Activated CD4-positive, CD25-positive, alpha-beta regulatory T cell (primary cell): ENCODE measurements at regions not wholly inside any gene's neighbourhood (a gene's known extent, or its start where the extent isn't known, plus 50 kb on each side); places are given as distances from the start of the nearest gene placed in this dataset.

Experiments
- DNase-seq, 4 experiments: peaks; one replicate each; lab custom pipeline; 2025; lab: John Stamatoyannopoulos, UW

DNA sequence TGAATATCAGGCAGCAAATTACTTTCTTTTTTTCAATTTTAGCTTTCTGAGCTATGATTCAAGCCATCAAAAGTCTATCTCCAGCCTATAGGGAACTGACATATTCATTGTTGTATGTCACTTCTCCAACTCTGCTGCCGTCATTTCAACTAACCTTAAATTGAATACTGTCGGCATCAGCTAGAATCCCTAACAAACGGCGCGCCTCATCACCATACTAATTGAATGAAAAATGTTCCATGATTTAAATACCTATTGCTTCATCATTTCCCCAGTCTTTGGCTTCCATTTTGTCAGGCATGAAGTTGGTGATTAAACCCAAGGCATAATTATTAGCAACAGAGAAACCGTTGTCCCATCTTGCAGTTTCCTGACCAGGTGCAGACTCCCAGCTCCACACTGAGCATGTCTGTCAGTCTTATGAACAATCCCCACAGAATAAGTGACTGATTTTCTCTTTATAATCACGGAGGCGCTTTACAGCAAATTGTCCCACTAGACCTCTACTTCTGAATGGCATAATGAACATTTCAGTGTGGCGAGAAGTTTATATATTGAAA lies 83.5 kb upstream of the NPY start:
- DNase-seq, result no peak

DNA sequence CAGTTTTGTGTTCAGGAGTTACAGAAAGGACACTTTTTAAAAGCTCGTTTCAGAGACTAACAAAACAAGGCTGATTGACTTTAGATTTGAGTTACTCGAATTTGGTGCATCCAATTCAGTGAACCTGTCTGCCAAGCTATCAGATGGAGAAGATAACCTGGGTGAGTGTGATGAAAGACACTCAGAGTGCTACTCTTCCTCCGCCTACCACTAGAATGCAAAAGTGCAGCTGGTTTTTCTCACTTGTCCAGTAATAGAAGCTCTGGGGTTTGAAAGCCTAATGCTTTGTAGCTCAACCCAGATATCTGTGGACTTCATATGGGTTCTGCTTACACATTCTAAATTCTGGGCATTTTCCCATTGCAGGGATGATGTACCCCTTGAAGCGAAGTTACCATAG lies 82.8 kb upstream of the NPY start:
- no peak for DNase-seq

DNA sequence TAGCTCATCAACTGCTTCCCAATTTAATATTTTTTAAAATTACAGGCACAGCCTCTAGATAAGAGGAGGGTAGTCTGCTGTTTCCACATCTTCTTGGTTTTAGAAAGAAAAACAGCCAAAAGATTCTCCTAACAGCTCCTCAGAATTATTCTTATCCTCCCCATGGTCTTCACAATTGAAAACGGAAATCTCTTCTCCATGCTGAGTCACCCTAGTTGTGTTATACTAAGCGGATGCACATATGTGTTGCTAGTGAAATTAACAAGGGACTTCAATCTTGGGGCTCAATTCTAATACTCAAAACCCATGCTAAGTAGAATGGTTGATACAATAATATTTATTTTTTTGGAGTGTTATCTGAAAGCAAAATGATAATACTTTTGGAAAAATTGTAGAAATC lies 71.9 kb upstream of the NPY start:
- no peak for DNase-seq

DNA sequence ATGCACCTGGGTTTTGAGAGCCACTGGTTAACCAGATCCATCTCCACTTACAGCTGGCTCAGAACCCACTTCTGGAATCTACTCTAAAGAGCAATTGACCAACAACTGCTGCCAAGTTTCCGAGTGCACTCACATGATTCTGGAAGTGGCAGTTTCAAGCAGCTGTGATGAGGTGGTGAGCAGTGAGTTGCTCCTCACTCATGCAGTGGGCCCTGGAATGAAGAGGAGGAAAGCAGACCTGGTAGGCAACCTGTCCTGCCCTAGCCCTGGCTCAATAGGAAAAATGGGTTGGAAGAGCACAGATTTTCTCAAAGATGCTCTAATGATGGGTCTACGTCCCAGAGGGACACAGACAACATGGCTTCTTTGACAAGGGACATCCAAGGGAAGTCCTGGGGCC lies 70.7 kb upstream of the NPY start:
- no peak for DNase-seq

DNA sequence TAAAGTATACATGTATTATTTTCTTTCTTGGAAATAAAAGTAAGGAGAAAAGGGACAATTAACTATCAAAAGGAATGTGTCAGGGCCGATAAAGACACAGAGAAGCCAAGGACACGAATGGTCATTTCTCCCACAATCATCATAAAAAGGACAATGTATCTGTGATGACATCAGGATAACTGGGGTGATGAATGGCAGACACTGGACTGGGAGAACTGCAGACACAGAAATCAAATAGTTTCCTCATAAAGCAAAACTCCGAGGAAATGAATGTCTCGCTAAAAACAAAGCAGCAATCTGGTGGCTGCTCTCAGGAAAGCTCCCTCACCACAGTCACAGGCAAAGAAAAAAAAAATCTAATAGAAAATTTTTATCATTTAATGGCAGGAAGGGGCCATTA lies 69.3 kb upstream of the NPY start:
- no peak for DNase-seq

DNA sequence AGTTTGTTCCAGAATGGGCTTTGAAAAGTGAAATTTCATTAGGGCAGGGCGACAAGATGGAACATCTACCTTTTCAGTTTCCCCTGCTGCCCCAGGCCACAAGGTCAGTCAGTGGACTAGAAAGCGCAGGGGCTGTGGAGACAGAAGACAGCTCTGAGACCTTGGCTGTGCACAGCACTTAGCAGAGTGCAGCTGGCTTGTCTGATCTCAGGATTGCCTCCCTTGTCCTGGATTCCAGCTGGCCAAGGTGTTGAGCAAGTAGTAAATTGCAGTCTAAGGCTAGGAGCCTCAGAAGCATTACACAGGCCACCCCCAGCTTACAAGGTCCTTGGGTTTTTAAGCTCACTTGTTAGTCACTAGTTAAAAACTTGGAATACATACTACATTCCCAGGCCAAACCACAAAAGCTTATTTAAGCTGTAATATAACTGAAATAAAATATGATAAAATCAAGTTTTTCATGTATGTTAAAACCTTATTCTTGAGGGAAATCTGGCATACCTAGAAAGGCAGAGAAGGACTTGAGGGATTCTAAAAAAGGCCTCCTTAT lies 67.3 kb upstream of the NPY start:
- no peak for DNase-seq

DNA sequence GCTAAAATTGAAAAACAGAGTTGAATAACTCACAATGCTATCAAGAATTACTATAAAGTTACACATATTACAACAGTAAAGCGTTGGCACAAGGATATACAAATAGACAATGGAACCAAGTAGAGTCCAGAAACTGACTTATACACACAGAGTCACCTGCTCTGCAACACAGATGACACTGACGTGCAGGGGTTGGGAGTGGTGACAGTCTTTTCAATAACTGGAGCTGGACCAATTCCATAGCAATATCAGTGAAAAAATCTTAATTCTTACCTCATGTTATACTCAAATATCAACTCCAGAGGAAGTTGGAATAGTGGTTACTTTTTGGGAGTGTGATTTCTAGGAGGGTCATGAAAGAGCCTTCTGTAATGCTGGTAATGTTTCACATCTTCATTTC lies 62.5 kb upstream of the NPY start:
- DNase-seq, result no peak

DNA sequence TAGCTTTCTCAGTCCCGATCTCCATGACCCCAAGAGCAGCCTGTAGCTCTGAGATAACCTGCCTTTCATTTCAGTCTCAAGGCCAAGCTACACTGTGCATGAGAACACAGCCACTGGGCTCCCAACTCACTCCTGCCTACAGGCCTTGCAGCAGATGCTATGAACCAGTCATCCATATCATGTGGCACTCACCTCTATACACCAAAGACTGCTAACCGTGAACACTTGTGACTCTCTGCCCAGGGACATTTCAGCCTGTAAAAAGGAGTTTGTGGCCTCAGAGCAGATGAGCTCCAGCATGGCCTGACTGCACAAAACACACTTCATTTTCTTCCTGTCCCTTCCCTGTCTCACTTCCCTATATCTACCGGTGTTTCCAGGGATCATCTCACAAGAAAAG lies 56.9 kb upstream of the NPY start:
- DNase-seq, result no peak

DNA sequence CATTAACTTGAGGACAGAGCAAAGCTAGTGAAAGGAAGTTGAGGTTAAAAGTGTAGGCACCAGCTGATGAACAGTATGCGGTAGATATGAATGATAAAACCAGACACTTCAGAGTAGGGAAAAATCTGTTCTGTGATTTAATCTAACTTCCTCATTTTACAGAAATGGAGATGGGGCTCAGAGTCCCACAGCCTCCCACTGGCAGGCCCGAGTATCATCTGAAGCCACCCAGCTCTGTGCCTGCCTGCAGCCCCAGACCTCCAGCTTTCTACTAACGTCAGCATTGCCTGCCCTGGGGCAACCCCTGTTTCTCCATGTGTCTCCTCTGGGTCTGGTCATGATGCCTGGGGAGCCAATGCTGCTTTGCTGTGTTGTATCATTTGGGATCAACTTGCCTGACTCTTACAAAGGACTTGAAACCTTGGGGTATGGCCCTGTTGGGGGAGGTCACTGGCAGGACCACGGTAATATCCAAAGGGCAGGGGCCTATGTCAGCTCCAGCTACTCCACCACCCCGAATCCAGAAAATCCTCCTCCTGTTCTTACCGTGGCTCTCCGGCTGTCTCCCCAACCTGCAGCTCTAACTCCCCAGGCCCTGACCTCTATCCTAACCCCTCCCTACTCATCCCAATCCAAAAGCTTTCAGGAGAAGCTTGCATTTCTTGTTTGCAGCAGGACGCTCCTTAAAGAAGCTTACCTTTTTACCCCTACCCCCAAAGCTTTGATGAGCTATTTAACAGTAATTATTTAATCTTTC lies 56.2 kb upstream of the NPY start:
- no peak for DNase-seq

DNA sequence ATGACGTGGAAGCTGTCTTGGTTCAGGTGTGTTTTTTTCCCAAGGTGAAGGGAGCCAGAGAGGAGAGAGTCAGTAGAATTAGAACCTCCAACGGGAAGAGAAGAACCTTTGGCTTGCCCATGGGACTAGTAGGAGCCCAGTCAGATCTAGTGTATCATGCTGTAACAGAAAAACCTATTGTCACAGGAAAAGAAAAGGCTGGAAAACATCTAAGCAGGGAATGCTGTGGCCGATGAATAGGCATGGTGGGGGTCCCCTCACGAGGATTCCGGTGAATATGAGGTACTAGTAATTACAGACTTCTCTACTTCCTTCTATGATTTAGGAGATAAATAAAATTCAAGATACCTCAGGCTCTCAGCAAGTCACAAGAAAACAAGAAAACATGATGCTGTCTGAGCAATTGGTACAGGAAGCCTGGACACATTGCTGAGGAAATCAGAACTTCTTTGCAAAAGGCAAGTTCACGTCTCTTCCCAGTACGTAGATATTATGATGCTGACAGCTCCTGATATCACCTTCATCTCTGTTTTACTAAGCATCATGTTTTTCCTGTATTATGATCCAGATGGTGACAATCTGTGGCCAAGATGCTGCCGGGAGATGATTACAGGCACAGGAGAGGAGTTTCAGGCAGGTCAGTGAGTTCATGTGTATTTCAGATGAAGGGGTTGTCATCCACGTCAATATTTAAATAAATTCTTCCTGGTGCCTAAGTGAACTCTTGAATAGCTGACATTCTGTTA lies 54.3 kb upstream of the NPY start:
- DNase-seq, result no peak

DNA sequence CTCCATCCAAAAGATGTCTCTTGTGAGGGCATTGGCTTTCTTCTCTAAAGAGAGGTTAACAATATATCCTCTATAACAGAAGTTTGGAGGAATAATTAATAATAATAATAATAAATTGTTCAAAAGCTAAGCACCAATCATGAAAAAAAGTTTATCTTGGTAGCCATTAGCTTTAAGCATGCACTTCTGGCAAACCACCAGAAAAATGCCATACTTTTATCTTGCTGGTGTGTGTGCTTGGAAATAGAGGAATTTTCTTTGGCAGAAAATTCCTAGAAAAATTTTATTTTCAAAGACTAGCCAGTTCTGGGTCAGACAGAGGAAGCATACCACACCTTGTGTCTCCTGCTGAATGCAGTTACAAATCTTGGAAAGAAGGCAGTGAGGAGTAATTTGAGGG lies 52.5 kb upstream of the NPY start:
- DNase-seq, result no peak

DNA sequence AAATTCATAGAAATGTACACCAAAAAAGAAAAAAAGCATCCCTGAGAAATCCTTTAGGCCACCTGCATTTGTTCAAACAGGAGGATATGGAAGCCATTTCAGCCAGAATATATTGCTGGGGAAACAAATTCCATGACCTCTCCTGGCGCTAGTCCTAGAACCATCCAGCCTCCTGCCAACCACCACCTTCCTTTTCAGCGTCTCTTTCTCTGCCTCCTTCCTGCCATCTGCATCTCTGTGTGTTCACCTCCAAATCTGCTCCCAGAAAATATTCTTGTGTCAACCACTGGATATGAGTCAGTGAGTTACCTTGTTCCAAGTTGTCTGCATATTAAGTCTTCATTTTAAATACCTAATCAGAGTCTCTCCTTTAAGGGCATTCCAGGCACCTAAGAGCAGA lies 50.6 kb upstream of the NPY start:
- DNase-seq, result no peak
